PFSK-1 (cell line): ENCODE measurements at regions not wholly inside any gene's neighbourhood (a gene's known extent, or its start where the extent isn't known, plus 50 kb on each side); places are given as distances from the start of the nearest gene placed in this dataset.

Experiments
- FOXP2 ChIP-seq: optimal IDR thresholded peaks from 2 replicates; pipeline ENCODE3; 2011; ENCODE audit warnings: borderline replicate concordance, control low read depth, inconsistent platforms; ENCODE audit not compliant: insufficient read depth; ENCODE audit errors: extremely low read length, extremely low read depth
- POLR2AphosphoS5 ChIP-seq: IDR thresholded peaks from 2 replicates; pipeline ENCODE4 v1.6.1; 2012; ENCODE audit warnings: low read depth, mild to moderate bottlenecking, control low read depth, low read length, moderate library complexity
- SIN3A ChIP-seq: IDR thresholded peaks from 2 replicates; pipeline ENCODE4 v1.6.1; 2012; ENCODE audit warnings: mild to moderate bottlenecking, low read length, moderate library complexity, borderline replicate concordance; ENCODE audit not compliant: insufficient read depth
- TAF1 ChIP-seq: IDR thresholded peaks from 2 replicates; pipeline ENCODE4 v1.6.1; 2012; ENCODE audit warnings: low read length, control low read depth, borderline replicate concordance; ENCODE audit not compliant: insufficient read depth
- TF ChIP-seq, protein P1 (sequence below), 2 experiments: IDR thresholded peaks; 2 replicates each; pipeline versions ENCODE4 v1.6.1 to v1.8.0; 2011 to 2012; ENCODE audit warnings: low read depth in 2 of 2, low read length in 2 of 2, control low read depth in 1 of 2, inconsistent platforms in 1 of 2, mild to moderate bottlenecking in 1 of 2, moderate library complexity in 1 of 2; ENCODE audit not compliant: insufficient read depth in 1 of 2

DNA sequence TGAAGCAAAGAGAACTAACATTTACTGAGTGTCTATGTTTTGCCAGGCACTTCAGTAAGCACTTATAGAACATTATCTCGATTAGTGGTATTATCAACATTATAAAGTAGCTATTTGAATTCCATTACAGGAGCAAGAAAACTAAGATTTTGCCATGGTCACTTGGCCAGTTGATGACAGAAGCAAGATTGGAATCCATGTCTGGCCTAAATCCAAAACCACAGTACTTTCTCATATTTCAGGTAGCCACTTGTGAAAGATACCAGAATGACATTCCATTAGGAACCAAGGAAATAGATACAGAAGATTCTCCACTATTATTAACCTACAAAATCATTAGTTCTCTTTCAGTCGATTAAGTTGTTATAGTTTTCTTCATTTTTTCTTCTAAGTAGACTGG is 691.0 kb upstream of the API5 start:
- TF ChIP-seq TAF1, result no peak

- TF ChIP-seq TAF1 (no peak), FOXP2 (no peak), POLR2AphosphoS5 (no peak), SIN3A (no peak)
- TF ChIP-seq, protein P1, sequence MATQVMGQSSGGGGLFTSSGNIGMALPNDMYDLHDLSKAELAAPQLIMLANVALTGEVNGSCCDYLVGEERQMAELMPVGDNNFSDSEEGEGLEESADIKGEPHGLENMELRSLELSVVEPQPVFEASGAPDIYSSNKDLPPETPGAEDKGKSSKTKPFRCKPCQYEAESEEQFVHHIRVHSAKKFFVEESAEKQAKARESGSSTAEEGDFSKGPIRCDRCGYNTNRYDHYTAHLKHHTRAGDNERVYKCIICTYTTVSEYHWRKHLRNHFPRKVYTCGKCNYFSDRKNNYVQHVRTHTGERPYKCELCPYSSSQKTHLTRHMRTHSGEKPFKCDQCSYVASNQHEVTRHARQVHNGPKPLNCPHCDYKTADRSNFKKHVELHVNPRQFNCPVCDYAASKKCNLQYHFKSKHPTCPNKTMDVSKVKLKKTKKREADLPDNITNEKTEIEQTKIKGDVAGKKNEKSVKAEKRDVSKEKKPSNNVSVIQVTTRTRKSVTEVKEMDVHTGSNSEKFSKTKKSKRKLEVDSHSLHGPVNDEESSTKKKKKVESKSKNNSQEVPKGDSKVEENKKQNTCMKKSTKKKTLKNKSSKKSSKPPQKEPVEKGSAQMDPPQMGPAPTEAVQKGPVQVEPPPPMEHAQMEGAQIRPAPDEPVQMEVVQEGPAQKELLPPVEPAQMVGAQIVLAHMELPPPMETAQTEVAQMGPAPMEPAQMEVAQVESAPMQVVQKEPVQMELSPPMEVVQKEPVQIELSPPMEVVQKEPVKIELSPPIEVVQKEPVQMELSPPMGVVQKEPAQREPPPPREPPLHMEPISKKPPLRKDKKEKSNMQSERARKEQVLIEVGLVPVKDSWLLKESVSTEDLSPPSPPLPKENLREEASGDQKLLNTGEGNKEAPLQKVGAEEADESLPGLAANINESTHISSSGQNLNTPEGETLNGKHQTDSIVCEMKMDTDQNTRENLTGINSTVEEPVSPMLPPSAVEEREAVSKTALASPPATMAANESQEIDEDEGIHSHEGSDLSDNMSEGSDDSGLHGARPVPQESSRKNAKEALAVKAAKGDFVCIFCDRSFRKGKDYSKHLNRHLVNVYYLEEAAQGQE (IDR thresholded peaks at IDR 0.05; ENCODE audit: insufficient read depth in 1 of 2, low read depth in 2 of 2, low read length in 2 of 2), result no peak
Observed at GRCh38 chr11:42625757-42626665, 685.8 kb upstream of the API5 start.

DNA sequence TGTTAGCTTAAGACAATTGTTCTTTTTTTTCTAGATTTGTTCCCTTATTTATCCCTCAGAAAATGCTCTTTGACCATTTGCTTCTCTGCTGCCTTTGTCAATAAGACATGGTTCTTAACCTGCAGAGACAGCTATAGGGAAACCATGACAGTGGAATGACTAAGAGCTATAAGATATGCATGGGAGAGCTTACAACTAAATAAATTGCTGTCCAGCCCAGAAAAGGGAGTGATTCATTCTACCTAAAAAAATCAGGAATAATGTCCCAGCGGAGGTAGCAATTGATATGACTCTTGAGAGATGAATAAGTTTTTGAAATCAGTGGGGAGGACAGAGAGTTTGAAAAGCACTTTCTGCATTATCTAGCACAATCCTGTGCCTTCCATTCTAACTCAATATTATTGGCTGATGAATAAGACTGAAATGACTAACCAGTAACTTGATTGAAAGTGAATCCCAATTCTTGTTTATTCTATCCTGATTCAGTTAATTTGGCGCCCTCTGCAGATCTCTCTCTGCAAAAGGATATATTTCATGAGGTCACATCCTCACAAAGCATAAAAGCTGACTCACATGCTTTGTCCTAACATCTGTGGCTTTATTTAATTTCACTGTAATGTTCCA is 680.5 kb upstream of the API5 start:
- TF ChIP-seq SIN3A (no peak), TAF1 (no peak), FOXP2 (no peak), POLR2AphosphoS5 (no peak)
- TF ChIP-seq, protein P1 (IDR thresholded peaks at IDR 0.05; ENCODE audit: insufficient read depth in 1 of 2, low read depth in 2 of 2, low read length in 2 of 2), result no peak

- TF ChIP-seq POLR2AphosphoS5 (no peak), TAF1 (no peak), FOXP2 (no peak), SIN3A (no peak)
- TF ChIP-seq, protein P1 (IDR thresholded peaks at IDR 0.05; ENCODE audit: insufficient read depth in 1 of 2, low read depth in 2 of 2, low read length in 2 of 2), result no peak
Observed at GRCh38 chr11:42646959-42647358, 664.8 kb upstream of the API5 start.

DNA sequence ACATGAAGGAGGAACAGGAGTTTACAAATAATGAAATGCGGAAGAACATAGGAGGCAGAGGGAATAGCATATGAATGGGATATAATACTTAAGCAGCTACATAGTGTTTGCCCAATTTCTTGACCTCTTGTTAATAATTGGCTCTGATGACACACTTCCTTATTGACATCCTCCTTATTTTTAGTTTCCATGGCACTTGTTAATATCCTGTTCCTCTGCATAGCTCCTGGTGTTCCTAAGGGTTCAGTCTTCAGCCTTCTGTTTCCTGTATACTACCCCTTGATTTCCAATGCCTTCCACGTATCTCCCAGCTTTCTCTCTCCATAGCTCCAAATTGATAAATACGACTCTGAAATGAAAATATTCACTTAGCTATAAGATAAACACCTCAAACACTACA is 663.8 kb upstream of the API5 start:
- TF ChIP-seq FOXP2, result no peak
- TF ChIP-seq POLR2AphosphoS5, result no peak
- no peak for TF ChIP-seq TAF1
- no peak for TF ChIP-seq SIN3A
- TF ChIP-seq, protein P1 (IDR thresholded peaks at IDR 0.05; ENCODE audit: insufficient read depth in 1 of 2, low read depth in 2 of 2, low read length in 2 of 2), result no peak
